Endothelial cell of umbilical vein (primary cell): ENCODE measurements at regions not wholly inside any gene's neighbourhood (a gene's known extent, or its start where the extent isn't known, plus 50 kb on each side); places are given as distances from the start of the nearest gene placed in this dataset.

Source experiments
- BruUV-seq: library from RNA; stranded (reverse); fragments of 400-500 nt; replicated peaks from 2 replicates; lab custom pipeline; 2021; lab: Mats Ljungman, UMichigan
- CTCF ChIA-PET: fragments of 300-600, 350-600 bp; sonication (Branson Sonifier 250); formaldehyde crosslinking; loops from one replicate; lab custom pipeline; 2021; ENCODE audit warnings: antibody characterized with exemption, inconsistent platforms; lab: Charles Lee
- POLR2A ChIA-PET: fragments of 300-600, 350-600 bp; sonication (Branson Sonifier 250); formaldehyde crosslinking; loops from one replicate; lab custom pipeline; 2021; ENCODE audit warnings: antibody characterized with exemption, inconsistent platforms; lab: Charles Lee
- DNase-seq: peaks from one replicate; pipeline ENCODE4 v3.0.0-alpha.2; 2011; ENCODE audit warnings: low read depth, low spot score
- FAIRE-seq: peaks from 2 replicates; lab custom pipeline; 2011; peaks lifted over from hg19 to GRCh38; lab: Jason Lieb, UNC
- H2AFZ ChIP-seq: 2 replicates; pipeline ENCODE4 v1.6.0; 2012; ENCODE audit warnings: low read depth, low read length, control low read depth, inconsistent platforms
- H3K27ac ChIP-seq: 2 replicates; pipeline ENCODE4 v1.5.1; 2011; ENCODE audit warnings: low read depth, mild to moderate bottlenecking, control low read depth, low read length, moderate library complexity; ENCODE audit not compliant: insufficient read depth
- H3K27me3 ChIP-seq, 2 experiments: 2 replicates each; pipeline versions ENCODE4 v1.6.0 to v1.6.1; 2011; ENCODE audit warnings: low read length in 2 of 2, mixed read lengths in 1 of 2; ENCODE audit not compliant: control insufficient read depth in 2 of 2, insufficient read depth in 2 of 2
- H3K36me3 ChIP-seq, 2 experiments: 2 replicates in 1 of 2; 3 replicates in 1 of 2; pipeline ENCODE4 v1.5.1; 2011; ENCODE audit warnings: low read length in 2 of 2, mild to moderate bottlenecking in 1 of 2, moderate library complexity in 1 of 2; ENCODE audit not compliant: control insufficient read depth in 2 of 2, insufficient read depth in 2 of 2; ENCODE audit errors: extremely low read depth in 1 of 2
- H3K4me1 ChIP-seq: 3 replicates; pipeline ENCODE4 v1.5.1; 2011; ENCODE audit warnings: mild to moderate bottlenecking, low read length; ENCODE audit not compliant: control insufficient read depth, insufficient read depth; ENCODE audit errors: extremely low read depth
- H3K4me2 ChIP-seq: 2 replicates; pipeline ENCODE4 v1.6.1; 2011; ENCODE audit warnings: low read length, control low read depth, mixed read lengths; ENCODE audit not compliant: insufficient read depth
- H3K4me3 ChIP-seq, 3 experiments: fragments of 200-600 bp in 1 of 3; sonication (generic), shearing (Covaris generic) in 1 of 3; replicated peaks in 1 of 3; 2 replicates each; pipeline ENCODE4 v1.5.1; 2011 to 2016; ENCODE audit warnings: control low read depth in 3 of 3, low read length in 3 of 3, mild to moderate bottlenecking in 2 of 3, inconsistent platforms in 1 of 3, low read depth in 1 of 3, moderate library complexity in 1 of 3; ENCODE audit not compliant: insufficient read depth in 1 of 3
- H3K79me2 ChIP-seq: 2 replicates; pipeline ENCODE4 v1.6.0; 2012; ENCODE audit warnings: low read length, inconsistent platforms; ENCODE audit not compliant: control insufficient read depth, insufficient read depth
- H3K9ac ChIP-seq: replicated peaks from 2 replicates; pipeline ENCODE3; 2011; ENCODE audit warnings: low read length, control low read depth; ENCODE audit not compliant: insufficient read depth; ENCODE audit errors: extremely low read depth
- H3K9me1 ChIP-seq: replicated peaks from 3 replicates; pipeline ENCODE4 v1.6.0; 2011; ENCODE audit warnings: mild to moderate bottlenecking, low read length; ENCODE audit not compliant: control insufficient read depth, insufficient read depth; ENCODE audit errors: extremely low read depth
- H3K9me3 ChIP-seq: replicated peaks from 2 replicates; pipeline ENCODE4 v1.5.1; 2012; ENCODE audit warnings: low read length, inconsistent platforms; ENCODE audit not compliant: control insufficient read depth, insufficient read depth
- H4K20me1 ChIP-seq: replicated peaks from 2 replicates; pipeline ENCODE3; 2011; ENCODE audit warnings: mild to moderate bottlenecking, low read length; ENCODE audit not compliant: control insufficient read depth, insufficient read depth; ENCODE audit errors: extremely low read depth
- CTCF ChIP-seq, 2 donors: IDR thresholded peaks; 1 replicate in 1 of 2; 2 replicates in 1 of 2; pipeline ENCODE4 v1.5.1; 2011; ENCODE audit warnings: low read length in 2 of 2, mild to moderate bottlenecking in 2 of 2, moderate library complexity in 2 of 2, control low read depth in 1 of 2, inconsistent platforms in 1 of 2, low read depth in 1 of 2; ENCODE audit not compliant: insufficient read depth in 1 of 2; ENCODE audit errors: extremely low read depth in 1 of 2
- EZH2 ChIP-seq: IDR thresholded peaks from 2 replicates; pipeline ENCODE4 v1.6.1; 2012; ENCODE audit warnings: borderline replicate concordance, low read depth, mild to moderate bottlenecking, moderate library complexity, low read length, inconsistent platforms; ENCODE audit not compliant: severe bottlenecking
- FOS ChIP-seq: IDR thresholded peaks from 2 replicates; pipeline ENCODE4 v1.6.1; 2011; ENCODE audit warnings: mild to moderate bottlenecking, low read length, moderate library complexity, borderline replicate concordance; ENCODE audit not compliant: insufficient read depth
- JUN ChIP-seq: IDR thresholded peaks from 2 replicates; pipeline ENCODE4 v1.6.1; 2011; ENCODE audit warnings: borderline replicate concordance, low read depth; ENCODE audit not compliant: insufficient read length, insufficient read depth
- MAX ChIP-seq: IDR thresholded peaks from 2 replicates; pipeline ENCODE4 v1.6.1; 2011; ENCODE audit not compliant: insufficient read depth, insufficient read length
- MYC ChIP-seq: IDR thresholded peaks from one replicate; pipeline ENCODE4 v1.6.1; 2011; ENCODE audit warnings: mild to moderate bottlenecking, low read depth, low read length
- POLR2A ChIP-seq: IDR thresholded peaks from 2 replicates; pipeline ENCODE4 v1.6.1; 2012; ENCODE audit warnings: low read depth, mild to moderate bottlenecking, control low read depth, low read length
- POLR2AphosphoS5 ChIP-seq: IDR thresholded peaks from 2 replicates; pipeline ENCODE4 v1.6.1; 2012; ENCODE audit warnings: low read depth, mild to moderate bottlenecking, control low read depth, low read length, moderate library complexity; ENCODE audit not compliant: insufficient read depth
- dilution Hi-C: fragments of 300-500 bp; cut with MboI; formaldehyde crosslinking; loops from one replicate; pipeline ENCODE4 v1.15.0; 2019; ENCODE audit warnings: low sequenced_read_pairs; ENCODE audit not compliant: extremely low pct_ligation_motif_present
- intact Hi-C: fragments of 100-400 bp; cut with micrococcal nuclease; formaldehyde crosslinking; loops from one replicate; pipeline ENCODE4 v1.10.0; 2022

- H3K9me1 ChIP-seq: no peaks in the 10 kb centered on the region
- intact Hi-C loops (no loop called here), dilution Hi-C loops (no loop called here)
- no peaks in the 10 kb centered on the region for H3K79me2 ChIP-seq
- no peaks in the 10 kb centered on the region for H4K20me1 ChIP-seq
- ChIA-PET POLR2A (no interaction called here), CTCF (no interaction called here)
- no peak overlapping the region for H3K4me3 ChIP-seq
- H3K4me2 ChIP-seq: no peak overlapping the region
- no peak overlapping the region for H3K9ac ChIP-seq
- no peak for DNase-seq
- H3K27me3 ChIP-seq: peaks cover 2 to 10% of the 10 kb centered on the region in 2 experiments
- H3K27ac ChIP-seq: no peak overlapping the region
- H3K9me3 ChIP-seq: no peaks in the 10 kb centered on the region
- H3K36me3 ChIP-seq: no peaks in the 10 kb centered on the region
- no peak overlapping the region for H2AFZ ChIP-seq
- no peak for TF ChIP-seq MYC
- no peak for TF ChIP-seq POLR2A
- TF ChIP-seq EZH2: no peak
- no peak for TF ChIP-seq JUN
- no TSS peak for BruUV-seq
- no peaks in the 10 kb centered on the region for H3K4me1 ChIP-seq
- FAIRE-seq: no peak
Observed at GRCh38 chr22:27283240-27283639, 518.3 kb downstream of the MN1 start.

- dilution Hi-C loops: no loop called here
- Histone ChIP-seq H3K4me1 (no peaks in the 10 kb centered on the region), H4K20me1 (no peaks in the 10 kb centered on the region), H3K9ac (no peak overlapping the region), H3K36me3 (no peaks in the 10 kb centered on the region), H3K27me3 (peaks cover 0 to 10% of the 10 kb centered on the region in 2 experiments), H3K9me3 (no peaks in the 10 kb centered on the region), H3K9me1 (no peaks in the 10 kb centered on the region), H3K27ac (no peak overlapping the region), H3K4me2 (no peak overlapping the region), H3K79me2 (no peaks in the 10 kb centered on the region), H2AFZ (no peak overlapping the region), H3K4me3 (no peak overlapping the region)
- TF ChIP-seq JUN (no peak), EZH2 (no peak), CTCF (IDR thresholded peaks at IDR 0.05; ENCODE audit: extremely low read depth in 1 of 2, insufficient read depth in 1 of 2, low read depth in 1 of 2, low read length in 2 of 2) (no peak), POLR2AphosphoS5 (no peak), FOS (no peak), POLR2A (no peak), MYC (no peak), MAX (no peak)
- no TSS peak for BruUV-seq
- ChIA-PET CTCF (no interaction called here), POLR2A (no interaction called here)
- FAIRE-seq (no peak), DNase-seq (no peak)
- intact Hi-C loops: no loop called here
Observed at GRCh38 chr22:27283714-27284113, 517.8 kb downstream of the MN1 start.
